Activated T-cell treated with anti-CD3 and anti-CD28 coated beads, Interleukin-2, amount 50 U/mL, for 4 hours (primary cell): ENCODE measurements at regions not wholly inside any gene's neighbourhood (a gene's known extent, or its start where the extent isn't known, plus 50 kb on each side); places are given as distances from the start of the nearest gene placed in this dataset.
"Not testable (repeated sequence)": the region's sequence is repeated elsewhere in the genome, so short reads cannot be mapped to it uniquely, and the experiment has no call there.

Experiments used
- ATAC-seq, 2 donors: fragments of 200-7000 bp; cut with Tn5 transposase; one replicate each; pipeline ENCODE4 v1.10.0; 2021
- DNase-seq: peaks from one replicate; pipeline ENCODE4 v3.0.0-alpha.2; 2020
- H3K27me3 Mint-ChIP-seq: one replicate; pipeline ENCODE4 v1.8.0; 2021; ENCODE audit warnings: low read depth, mixed read lengths
- H3K36me3 Mint-ChIP-seq: one replicate; pipeline ENCODE4 v1.8.0; 2022; ENCODE audit warnings: mixed read lengths; ENCODE audit not compliant: insufficient read depth
- H3K4me1 Mint-ChIP-seq: one replicate; pipeline ENCODE4 v1.8.0; 2021; ENCODE audit warnings: low read depth, mixed read lengths
- H3K4me3 Mint-ChIP-seq: one replicate; pipeline ENCODE4 v1.8.0; 2021; ENCODE audit warnings: mild to moderate bottlenecking, moderate library complexity, mixed read lengths
- H3K9me3 Mint-ChIP-seq: one replicate; pipeline ENCODE4 v1.8.0; 2021; ENCODE audit warnings: mixed read lengths

DNA sequence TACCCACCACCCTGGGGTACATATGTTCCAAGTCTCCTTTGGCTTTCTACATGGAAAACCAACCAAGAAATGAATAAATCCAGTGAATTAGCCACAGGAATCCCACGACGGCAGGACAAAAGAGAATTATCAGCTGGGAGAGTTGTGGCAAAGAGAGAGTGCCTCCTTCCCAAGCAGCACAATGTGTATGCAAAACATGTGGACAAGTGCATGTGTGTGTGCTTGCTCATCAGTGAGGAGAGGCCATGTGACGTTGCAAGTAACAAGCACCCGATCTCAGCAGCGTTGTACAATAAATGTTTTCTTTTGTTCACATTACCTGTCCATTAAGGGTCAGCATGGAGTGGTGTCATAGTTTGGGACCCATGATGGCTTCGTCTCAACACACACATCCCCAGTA, 50.0 kb upstream of the EMX2 start:
- Mint-ChIP-seq H3K27me3 (peaks cover 13% of the 10 kb centered on the region), H3K4me3 (no peak overlapping the region), H3K36me3 (no peaks in the 10 kb centered on the region), H3K4me1 (no peaks in the 10 kb centered on the region), H3K9me3 (no peaks in the 10 kb centered on the region)
- ATAC-seq: no peak
- DNase-seq: no peak

DNA sequence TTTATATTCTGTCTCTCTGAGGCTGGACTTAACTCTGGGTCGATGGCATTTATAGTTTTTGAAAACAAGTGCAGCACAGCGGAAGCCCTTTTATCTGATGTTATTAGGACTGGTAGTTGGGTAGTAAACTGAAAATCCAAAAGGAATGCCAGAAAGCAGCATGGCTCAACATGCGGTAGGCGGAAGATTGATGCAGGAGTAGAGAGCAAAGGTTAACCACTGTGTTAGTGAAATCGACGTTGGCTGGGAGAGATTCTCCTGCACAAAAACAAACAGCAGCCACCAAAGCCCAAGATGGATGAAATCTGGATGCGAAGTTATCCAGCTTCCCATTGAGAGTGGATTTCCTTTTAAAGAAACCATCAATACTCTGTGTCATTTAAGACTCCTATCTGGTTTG, 54.5 kb upstream of the EMX2 start:
- Mint-ChIP-seq H3K4me3 (no peak overlapping the region), H3K9me3 (no peaks in the 10 kb centered on the region), H3K36me3 (no peaks in the 10 kb centered on the region), H3K27me3 (no peaks in the 10 kb centered on the region), H3K4me1 (no peaks in the 10 kb centered on the region)
- DNase-seq (no peak), ATAC-seq (no peak)

- no peaks in the 10 kb centered on the region for H3K36me3 Mint-ChIP-seq
- no peaks in the 10 kb centered on the region for H3K27me3 Mint-ChIP-seq
- H3K4me1 Mint-ChIP-seq: no peaks in the 10 kb centered on the region
- no peak for ATAC-seq
- no peak overlapping the region for H3K4me3 Mint-ChIP-seq
- DNase-seq: no peak
- no peaks in the 10 kb centered on the region for H3K9me3 Mint-ChIP-seq
Observed at GRCh38 chr10:117486606-117487005, 55.9 kb upstream of the EMX2 start.

DNA sequence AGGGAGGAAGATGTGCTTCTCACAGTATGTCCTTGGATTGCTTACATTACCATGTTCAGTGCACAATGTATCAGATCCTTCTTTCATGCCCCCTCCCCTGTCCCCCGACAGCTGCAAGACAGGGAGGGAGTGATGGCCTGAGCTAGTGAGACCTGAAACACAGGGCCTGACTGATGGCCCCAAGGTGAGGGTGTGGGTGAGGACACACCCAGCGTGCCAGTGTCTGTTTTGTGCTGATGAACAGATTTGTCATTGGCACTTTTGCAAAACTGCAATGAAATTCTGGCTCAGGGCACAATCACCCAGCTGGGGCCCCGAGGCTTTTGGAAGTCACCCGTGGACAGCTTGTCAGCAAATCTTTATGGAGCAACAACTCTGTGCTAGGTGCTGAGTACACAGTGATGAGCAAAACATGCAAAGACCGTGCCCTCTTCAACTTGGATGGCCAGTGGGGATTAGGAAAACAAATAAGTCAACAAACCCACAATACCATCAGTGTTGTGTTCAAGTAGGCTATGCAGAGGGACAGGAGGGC, 59.4 kb upstream of the EMX2 start:
- Mint-ChIP-seq H3K27me3 (peaks cover 18% of the 10 kb centered on the region), H3K4me3 (no peak overlapping the region), H3K4me1 (no peaks in the 10 kb centered on the region), H3K9me3 (no peaks in the 10 kb centered on the region), H3K36me3 (no peaks in the 10 kb centered on the region)
- DNase-seq (no peak), ATAC-seq (no peak)

DNA sequence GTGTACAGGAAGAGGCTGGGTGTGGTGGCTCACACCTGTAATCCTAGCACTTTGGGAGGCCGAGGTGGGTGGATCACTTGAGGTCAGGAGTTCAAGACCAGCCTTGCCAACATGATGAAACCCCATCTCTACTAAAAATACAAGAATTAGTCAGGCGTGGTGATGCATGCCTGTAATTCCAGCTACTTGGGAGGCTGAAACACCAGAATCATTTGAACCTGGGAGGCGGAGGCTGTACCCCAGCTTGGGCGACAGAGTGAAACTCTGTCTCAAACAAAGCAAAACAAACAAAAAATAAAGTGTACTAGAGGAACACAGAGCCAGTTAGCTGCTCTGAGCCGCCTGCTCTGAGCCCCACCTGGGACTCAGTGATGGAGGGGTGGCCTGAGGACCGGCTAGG, 61.5 kb upstream of the EMX2 start:
- not testable (repeated sequence) for DNase-seq, H3K9me3 Mint-ChIP-seq, ATAC-seq, H3K4me1 Mint-ChIP-seq, H3K36me3 Mint-ChIP-seq, H3K4me3 Mint-ChIP-seq
- peaks cover 27% of the 10 kb centered on the region for H3K27me3 Mint-ChIP-seq

DNA sequence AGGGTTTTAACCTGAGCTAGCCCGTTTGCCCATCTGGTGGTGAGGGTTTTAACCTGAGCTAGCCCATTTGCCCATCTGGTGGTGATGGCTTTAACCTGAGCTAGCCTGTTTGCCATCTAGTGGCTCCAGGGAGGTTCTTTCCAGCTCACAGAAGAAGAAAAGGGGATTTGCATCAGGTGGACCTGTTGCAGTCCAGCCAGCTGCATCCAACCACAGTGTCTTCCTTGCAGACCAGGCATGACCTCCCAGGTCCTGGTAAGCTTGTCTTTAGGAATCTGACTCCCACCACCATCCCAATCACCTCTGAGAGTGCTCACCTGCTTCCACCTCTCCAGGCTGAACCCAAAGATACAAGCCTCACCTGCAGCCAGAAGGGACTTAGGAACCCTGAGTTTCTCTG, 62.4 kb upstream of the EMX2 start:
- Mint-ChIP-seq H3K27me3 (peaks cover 27% of the 10 kb centered on the region), H3K36me3 (no peaks in the 10 kb centered on the region), H3K4me3 (no peak overlapping the region)

DNA sequence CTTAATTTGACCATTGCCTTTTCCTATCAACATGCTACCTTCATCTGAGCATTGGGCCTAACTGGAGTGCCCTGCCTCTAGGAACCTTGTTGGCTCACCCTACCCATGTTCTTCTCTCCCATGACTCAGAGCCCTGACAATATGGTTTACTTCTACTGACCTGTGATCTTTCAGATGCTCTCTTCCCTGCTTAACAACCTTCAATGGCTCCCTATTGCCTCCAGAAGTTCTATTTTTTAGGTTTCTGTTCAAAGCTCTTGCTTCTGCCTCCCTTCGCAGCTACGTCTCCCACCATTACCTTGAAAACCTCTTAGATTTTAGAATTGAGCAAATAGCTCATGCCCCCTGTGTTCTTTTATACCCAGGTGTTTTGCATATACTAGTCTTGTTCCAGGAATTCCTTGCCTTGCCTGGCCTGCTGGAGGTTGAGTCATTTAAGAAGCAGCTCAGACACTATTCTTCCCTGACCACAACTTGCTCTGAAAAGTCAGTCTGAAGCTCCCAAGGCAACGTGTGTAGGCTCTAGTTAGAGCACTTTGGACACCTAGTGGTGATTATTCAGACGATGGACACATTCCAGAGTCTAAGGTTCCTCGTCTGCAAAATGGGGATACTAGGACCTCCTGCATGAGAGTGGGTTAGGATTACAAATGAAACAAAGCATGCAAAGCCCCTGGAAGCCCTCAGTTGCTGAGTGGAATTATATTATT, 64.4 kb upstream of the EMX2 start:
- no peaks in the 10 kb centered on the region for H3K36me3 Mint-ChIP-seq
- H3K9me3 Mint-ChIP-seq: no peaks in the 10 kb centered on the region
- ATAC-seq: no peak
- H3K27me3 Mint-ChIP-seq: peaks cover 27% of the 10 kb centered on the region
- H3K4me1 Mint-ChIP-seq: no peaks in the 10 kb centered on the region
- no peak overlapping the region for H3K4me3 Mint-ChIP-seq
- DNase-seq: no peak

More for the DNA sequence above, 62.4 kb upstream of the EMX2 start:
- no peaks in the 10 kb centered on the region for H3K4me1 Mint-ChIP-seq
- DNase-seq: no peak
- ATAC-seq: no peak
- no peaks in the 10 kb centered on the region for H3K9me3 Mint-ChIP-seq

DNA sequence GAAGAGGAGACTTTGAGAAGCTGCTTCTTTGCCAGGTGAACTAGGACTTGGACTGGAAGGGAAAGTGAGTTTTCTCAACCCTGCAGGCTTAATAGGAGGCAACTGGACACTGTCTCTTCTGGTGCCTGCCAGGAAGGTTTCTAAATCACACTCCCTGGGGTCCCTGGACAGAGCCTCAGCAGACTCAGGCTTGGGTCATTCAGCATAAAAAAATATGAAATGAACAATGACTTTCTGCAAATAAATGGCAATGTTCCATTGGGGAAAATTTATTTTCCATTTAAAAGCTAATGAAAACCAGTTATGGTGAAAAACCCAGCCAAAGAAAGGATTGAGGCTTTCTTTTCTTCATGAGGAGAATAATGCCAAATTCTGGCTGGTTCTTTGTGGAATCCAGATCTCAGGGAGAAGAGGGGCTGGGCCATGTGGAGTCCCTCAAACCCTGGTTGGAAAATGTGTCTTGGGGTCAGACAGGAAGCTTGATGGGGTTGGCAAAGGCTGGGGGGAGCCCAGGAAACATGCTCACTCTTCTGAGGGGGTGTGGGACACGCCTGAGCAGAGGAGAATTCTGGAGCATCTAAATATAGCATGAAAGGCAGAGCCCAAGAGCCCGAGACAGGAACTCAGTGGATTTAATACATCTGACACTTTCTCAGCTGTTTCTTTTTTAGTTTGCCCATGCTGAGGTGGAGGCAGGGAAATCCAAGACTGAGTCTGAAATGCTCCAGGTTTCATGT, 65.2 kb upstream of the EMX2 start:
- no peaks in the 10 kb centered on the region for H3K4me1 Mint-ChIP-seq
- peaks cover 27% of the 10 kb centered on the region for H3K27me3 Mint-ChIP-seq
- DNase-seq: no peak
- no peak for ATAC-seq
- no peaks in the 10 kb centered on the region for H3K36me3 Mint-ChIP-seq
- no peak overlapping the region for H3K4me3 Mint-ChIP-seq
- no peaks in the 10 kb centered on the region for H3K9me3 Mint-ChIP-seq

DNA sequence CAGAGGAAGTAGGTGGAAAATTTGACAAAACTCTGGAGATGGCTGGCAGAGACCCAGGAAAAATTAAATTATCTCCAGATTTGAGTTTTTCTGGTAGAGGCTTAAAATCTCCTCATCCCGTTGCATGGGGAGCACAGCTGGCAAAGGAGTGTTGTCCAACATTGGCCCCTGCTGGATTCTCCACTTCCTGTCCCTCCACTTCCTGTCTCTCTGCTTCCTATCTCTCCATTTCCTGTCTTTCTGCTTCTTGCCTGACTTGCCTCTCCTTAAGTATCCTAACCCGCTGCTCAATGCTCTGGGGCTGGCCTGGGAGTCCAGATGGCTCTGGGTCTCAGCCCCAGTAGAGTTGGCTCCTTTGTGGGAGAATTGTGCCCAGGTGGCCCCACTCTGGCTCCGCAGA, 65.8 kb upstream of the EMX2 start:
- Mint-ChIP-seq H3K4me1 (no peaks in the 10 kb centered on the region), H3K27me3 (peaks cover 29% of the 10 kb centered on the region), H3K36me3 (no peaks in the 10 kb centered on the region), H3K9me3 (no peaks in the 10 kb centered on the region), H3K4me3 (no peak overlapping the region)
- no peak for DNase-seq
- no peak for ATAC-seq

GRCh38 chr10:117476281-117476680, 66.3 kb upstream of the EMX2 start:
- H3K9me3 Mint-ChIP-seq: no peaks in the 10 kb centered on the region
- no peak overlapping the region for H3K4me3 Mint-ChIP-seq
- no peak for ATAC-seq
- H3K27me3 Mint-ChIP-seq: peaks cover 29% of the 10 kb centered on the region
- no peaks in the 10 kb centered on the region for H3K4me1 Mint-ChIP-seq
- DNase-seq: no peak
- H3K36me3 Mint-ChIP-seq: no peaks in the 10 kb centered on the region

- Mint-ChIP-seq H3K27me3 (peaks cover 9% of the 10 kb centered on the region), H3K36me3 (no peaks in the 10 kb centered on the region), H3K4me1 (no peaks in the 10 kb centered on the region), H3K4me3 (no peak overlapping the region), H3K9me3 (no peaks in the 10 kb centered on the region)
- ATAC-seq (no peak), DNase-seq (no peak)
Observed at GRCh38 chr10:117472872-117473271, 69.7 kb upstream of the EMX2 start.

DNA sequence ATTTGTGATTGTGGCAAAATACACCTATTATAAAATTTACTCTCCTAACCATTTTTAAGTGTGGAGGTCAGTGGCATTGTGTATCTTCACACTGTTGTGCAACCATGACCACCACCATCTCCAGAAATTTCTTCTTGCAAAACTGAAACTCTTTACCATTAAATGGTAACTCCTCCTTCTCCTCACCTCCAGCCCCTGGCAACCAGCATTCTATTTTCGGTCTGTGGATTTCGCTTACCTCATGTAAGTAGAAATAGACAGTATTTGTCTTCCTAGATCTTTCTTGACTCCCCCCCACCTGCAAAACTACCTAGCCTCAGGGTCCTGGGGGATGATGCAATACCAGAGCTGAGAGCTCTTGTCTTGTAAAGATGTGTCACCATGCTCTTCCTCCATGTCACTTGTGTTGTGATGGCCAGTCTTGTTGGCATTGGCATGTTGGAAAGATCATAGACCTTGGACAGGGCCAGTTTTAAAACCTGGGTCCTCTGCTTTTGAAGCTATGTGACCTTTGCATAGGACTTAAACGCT, 71.1 kb upstream of the EMX2 start:
- DNase-seq (no peak), ATAC-seq (no peak)
- Mint-ChIP-seq H3K4me1 (no peaks in the 10 kb centered on the region), H3K27me3 (peaks cover 2% of the 10 kb centered on the region), H3K9me3 (no peaks in the 10 kb centered on the region), H3K36me3 (no peaks in the 10 kb centered on the region), H3K4me3 (no peak overlapping the region)

GRCh38 chr10:117470733-117471132, 71.8 kb upstream of the EMX2 start:
- DNase-seq: no peak
- Mint-ChIP-seq H3K9me3 (no peaks in the 10 kb centered on the region), H3K4me1 (no peaks in the 10 kb centered on the region), H3K27me3 (peaks cover 2% of the 10 kb centered on the region), H3K36me3 (no peaks in the 10 kb centered on the region), H3K4me3 (no peak overlapping the region)
- ATAC-seq: no peak

DNA sequence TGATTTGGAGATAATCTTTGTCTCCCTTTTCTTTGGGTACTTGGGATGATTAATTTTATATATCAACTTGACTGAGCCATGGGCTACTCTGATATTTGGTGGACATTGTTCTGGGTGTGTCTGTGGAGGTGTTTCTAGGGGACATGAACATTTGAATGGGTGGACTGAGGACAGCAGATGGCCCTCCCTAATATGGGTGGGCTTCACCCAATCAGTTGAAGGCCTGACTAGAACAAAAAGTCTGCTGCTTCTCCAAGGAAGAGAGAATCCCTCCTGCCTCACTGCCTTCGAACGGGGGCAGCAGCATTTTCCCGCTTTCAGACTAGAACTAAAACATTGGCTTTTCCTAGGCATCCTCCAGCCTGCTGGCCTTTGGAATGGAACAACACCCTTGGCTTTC, 73.9 kb upstream of the EMX2 start:
- H3K36me3 Mint-ChIP-seq: no peaks in the 10 kb centered on the region
- no peak for DNase-seq
- no peaks in the 10 kb centered on the region for H3K4me1 Mint-ChIP-seq
- H3K4me3 Mint-ChIP-seq: no peak overlapping the region
- ATAC-seq: no peak
- H3K27me3 Mint-ChIP-seq: peaks cover 2% of the 10 kb centered on the region
- no peaks in the 10 kb centered on the region for H3K9me3 Mint-ChIP-seq

GRCh38 chr10:117464176-117464575, 78.4 kb upstream of the EMX2 start:
- no peak for ATAC-seq
- H3K4me1 Mint-ChIP-seq: no peaks in the 10 kb centered on the region
- no peaks in the 10 kb centered on the region for H3K36me3 Mint-ChIP-seq
- H3K27me3 Mint-ChIP-seq: peaks cover 1% of the 10 kb centered on the region
- H3K9me3 Mint-ChIP-seq: no peaks in the 10 kb centered on the region
- DNase-seq: no peak
- no peak overlapping the region for H3K4me3 Mint-ChIP-seq
